HG02870 (cell line): ENCODE measurements at regions not wholly inside any gene's neighbourhood (a gene's known extent, or its start where the extent isn't known, plus 50 kb on each side); places are given as distances from the start of the nearest gene placed in this dataset.
A peak's percentile ranks its signal among the peaks of the same experiment; 100 is the strongest.
"Not testable (repeated sequence)": the region's sequence is repeated elsewhere in the genome, so short reads cannot be mapped to it uniquely, and the experiment has no call there.

ENCODE experiments used
- ATAC-seq: cut with Tn5 transposase; IDR thresholded peaks from one replicate; pipeline ENCODE4 v1.9.1; 2021; ENCODE audit warnings: mild to moderate bottlenecking, moderate library complexity; ENCODE audit not compliant: unreplicated experiment

DNA sequence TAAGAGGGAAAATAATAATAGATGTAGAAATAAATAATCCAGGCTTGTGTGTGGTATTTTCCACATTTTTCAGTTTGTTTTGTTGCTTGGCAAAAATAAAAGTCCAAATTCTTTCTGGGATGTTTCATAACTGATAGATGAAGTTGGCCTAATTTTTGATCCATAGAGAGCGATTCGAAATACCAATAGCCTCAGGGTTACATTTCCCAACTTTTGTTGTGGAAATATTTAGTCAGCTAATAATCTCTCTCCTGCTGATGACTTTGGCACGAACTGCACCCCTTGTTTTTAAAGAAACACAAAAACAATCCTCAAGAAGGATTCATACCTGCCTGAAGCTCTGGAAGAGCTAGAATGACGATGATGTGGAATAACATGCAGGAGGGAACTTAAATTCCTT is 483.2 kb downstream of the ADRA2A start:
- ATAC-seq = no peak

DNA sequence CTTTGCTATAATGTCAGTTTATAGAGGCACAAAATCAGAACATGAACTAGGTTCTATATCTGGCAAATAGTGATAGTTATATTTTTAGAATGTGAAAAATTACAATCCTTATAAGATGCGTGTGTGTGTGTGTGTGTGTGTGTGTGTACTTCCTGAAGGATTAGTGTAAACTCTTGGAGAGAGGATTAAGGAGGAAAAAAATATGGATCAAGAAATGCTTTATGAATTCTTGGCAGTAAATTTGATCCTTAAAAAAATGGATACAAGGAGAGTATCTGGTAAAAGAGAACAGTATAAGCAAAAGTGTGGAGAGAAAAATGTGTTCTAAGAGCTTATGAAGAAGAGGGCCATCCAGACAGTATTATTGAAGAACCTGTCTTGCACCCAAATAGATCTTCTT is 484.3 kb downstream of the ADRA2A start:
- ATAC-seq = no peak

DNA sequence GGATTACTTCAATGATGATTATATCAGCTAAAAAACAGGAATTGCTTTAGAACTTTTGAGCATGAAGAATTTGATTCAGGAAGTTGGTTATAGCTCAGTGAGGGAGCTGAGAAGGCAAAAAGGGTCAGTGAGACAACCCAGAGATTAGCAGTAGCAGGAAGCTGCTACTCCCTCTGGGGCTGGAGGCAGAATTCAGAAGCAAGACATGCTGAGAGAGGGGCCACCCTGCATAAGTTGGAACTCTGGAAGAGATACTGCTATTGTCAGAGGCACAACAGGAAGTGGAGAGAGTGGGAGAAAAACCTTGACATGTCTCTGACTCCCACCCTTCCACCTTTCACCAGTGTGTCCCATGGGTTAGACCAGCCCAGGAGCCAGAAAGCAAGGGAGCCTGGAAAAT is 488.7 kb downstream of the ADRA2A start:
- ATAC-seq = no peak

DNA sequence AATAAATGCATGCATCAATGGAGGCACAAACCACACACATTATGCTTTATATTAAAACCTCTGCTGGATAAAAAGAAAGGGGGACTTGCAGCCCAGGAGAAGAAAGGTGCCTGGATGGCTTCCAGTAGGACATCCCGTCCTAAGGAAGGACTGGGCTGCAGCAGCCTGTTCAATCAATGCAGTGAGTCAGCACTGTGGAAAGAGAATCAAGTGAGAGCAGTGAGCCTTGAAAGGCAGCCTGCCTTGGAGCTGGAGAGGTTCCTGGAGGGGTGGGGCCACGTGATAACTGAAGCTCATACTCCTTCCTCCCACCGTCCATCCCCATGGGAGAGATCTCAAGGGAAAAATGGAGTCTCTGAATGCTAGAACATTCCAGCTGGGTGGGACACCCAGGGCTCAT is 501.2 kb downstream of the ADRA2A start:
- no peak for ATAC-seq

DNA sequence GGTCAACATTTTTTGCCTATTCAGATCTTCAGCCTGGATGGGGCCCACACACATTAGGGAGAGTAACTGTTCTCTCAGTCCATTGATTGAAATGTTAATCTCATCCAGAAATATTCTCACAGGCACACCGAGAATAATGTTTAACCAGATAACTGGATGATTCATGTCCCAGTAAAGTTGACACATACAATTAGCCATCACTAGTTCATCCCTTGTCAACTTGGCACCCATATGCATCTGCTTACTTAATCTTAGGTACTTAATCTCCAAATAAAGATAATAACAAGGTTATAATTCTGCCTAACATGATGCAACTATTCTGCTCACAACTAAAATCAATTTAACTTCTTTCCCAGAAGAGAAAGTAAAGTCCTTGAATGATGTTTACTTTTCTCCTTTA is 502.6 kb downstream of the ADRA2A start:
- ATAC-seq = no peak

DNA sequence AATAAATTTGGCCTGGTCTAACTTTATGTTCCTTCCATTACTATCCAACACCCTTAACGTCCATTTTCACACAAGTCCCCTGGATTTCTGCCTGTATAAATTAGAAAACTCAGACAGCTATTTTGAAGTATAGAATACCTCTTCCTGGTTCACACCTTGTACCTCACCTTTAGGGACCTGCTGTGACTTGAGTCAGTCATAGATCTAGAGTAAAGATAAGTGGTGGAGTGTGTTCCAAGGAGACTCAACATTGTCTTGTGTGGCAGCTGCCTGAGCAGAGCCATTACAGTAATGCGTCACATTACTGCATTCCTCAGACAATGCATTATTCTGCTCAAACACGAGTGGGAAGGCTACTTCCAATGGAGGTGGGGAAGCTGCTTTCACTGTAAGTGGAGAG is 513.9 kb downstream of the ADRA2A start:
- no peak for ATAC-seq

DNA sequence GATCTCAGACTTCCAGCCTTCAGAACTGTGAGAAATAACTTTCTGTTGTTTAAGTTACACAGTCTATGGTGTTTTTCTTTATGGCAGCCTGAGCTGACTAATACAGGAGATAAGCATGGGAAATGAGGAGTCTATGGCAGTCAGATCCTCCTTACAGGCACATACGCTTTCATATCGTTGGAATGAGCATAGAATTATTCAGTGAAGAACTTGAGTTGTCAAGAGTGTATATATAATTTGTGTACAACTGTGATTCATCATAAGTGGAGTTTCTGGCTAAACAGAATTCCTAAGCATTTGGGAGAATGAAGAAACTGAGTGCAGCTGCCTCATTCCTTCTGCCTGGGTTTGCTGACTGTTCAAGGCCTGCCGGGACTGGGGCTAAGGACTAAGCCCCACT is 516.7 kb downstream of the ADRA2A start:
- no peak for ATAC-seq

DNA sequence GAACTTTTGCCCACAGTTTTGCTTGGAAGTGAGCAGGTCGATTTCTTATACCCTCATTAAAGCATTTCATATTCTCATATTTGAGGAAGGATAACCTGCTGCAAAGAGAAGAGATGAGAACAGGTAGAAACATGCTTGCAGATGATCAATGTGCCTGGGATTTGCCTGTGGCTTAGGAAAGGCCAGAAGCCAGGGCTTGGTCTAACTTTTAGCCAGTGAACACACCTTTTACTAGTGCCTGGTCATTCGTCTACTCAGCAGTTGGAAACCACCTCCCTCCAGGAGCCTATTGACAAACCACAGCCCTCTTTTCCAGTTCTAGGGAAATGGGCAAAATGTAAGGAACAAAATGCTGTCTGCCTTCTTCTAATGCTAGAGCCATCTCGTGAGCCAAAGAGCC is 518.3 kb downstream of the ADRA2A start:
- no peak for ATAC-seq

DNA sequence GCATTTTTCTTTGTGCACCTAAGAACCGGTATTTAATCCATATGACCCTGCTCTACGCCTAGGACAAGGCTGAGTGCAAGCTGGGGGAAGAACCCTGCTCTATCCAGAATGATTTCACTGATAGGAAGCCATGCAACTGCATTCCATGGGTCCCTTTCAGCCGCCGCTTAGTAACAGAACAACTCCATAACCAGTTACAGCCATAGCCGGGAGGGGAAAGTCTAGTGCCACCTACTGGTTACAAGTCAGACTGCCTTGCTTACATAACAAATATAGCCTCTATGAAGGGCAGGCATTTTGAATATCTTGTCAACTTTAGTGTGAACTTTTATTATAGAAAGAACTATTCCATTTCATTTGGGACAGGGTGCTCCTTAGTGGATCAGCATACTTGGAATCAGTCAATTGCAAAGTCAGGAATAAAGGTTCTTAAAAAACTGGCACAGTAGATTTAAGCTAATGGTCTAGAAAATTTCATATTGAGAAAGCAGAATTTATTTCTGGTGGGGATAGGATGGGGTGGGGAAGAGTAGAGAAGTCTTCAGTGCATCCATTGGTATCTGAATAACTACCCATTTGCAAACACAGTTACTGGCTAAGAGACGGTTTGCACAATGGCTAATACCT is 521.7 kb downstream of the ADRA2A start:
- peak; percentile 97 for ATAC-seq

DNA sequence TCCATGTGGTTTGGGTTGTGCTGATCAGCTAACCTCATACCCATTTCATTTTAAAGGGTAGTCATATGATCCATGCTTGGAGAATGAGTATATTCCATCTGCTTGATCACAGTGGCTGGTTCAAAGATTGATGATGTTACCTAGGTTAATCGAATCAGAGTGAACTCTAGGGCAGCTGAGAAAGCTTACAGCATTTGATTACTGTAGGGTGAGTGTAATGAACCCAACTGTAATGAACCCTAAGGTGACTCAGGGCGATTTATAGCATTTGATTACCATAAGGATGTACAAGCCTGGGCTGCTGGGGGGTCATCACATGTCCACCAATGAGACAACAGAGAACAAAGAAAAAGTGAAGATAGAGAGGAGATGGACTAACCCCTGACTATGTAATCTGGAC is 523.1 kb downstream of the ADRA2A start:
- ATAC-seq = no peak

DNA sequence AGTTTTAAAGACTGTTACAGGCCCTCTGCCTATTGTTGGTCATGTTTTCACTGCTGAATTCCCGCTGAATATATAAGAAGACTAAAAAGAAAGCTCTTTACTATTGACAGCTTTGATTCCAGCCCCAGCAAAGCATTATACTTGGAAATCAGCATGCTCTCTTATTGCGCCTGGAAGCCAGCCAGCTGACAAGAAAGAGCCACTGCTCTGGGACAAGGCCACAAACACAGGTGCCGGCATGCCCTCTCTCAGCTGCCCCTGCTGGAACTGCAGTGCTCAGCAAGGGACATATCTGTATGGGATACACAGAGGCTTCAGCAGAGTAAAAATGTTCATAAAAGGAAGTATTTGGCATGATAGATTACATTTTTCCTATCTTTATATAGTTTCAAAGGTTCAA is 523.9 kb downstream of the ADRA2A start:
- ATAC-seq = no peak

DNA sequence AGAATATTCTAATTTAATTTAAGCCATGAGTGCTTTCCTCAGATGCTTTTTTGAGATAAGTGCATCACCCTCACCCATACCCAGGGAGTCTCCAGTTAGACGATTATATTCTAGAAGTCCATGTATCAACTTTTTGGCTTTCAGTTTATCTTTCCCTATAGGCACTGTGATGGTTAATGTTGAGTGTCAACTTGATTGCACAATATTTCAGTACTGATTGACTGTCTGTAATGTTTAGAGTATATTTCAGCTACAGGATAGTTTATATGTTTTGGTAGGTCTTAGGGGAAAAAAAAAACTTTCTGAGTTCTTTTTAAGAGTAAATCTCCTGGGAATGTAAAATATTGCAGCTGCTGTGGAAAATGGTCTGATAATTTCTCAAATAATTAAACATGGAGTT is 535.4 kb downstream of the ADRA2A start:
- ATAC-seq = no peak

DNA sequence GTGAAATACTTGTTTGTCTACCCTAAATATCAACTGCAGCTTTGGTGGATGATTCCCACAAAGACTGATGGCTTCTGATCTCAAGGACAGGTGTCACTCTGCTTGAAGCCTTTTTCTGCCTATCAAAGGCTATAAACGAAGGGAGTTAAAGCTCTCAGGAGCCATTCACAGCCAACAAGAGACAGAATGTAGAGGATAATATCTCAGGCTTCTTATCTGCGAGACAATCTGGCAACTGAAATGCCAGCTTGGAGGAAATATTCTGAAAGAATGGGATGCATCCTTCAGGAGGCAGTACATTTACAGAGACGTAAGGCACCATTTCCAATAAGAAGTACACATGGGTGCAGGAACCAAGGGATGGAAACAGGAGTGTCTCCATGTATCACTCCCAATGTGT is 549.4 kb downstream of the GPAM start:
- no peak for ATAC-seq

DNA sequence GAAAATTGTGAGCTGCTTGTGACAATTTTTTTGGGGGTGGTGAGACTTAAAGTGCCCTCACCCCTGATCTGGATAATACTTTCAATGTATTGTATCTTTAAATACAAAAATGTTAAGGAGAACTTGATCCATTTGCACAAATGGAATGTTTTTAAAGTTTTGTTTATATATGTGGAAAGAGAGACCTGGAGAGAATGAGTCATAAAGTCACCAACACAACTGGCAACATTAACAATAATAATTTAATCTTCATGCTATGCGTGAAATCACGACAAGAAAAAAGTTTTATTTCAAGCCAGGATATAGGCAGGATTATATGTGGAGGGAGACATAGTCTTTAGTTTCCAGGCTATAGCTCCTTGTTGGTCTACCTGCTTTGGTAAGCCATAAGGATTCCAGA is 537.5 kb downstream of the GPAM start:
- no peak for ATAC-seq

DNA sequence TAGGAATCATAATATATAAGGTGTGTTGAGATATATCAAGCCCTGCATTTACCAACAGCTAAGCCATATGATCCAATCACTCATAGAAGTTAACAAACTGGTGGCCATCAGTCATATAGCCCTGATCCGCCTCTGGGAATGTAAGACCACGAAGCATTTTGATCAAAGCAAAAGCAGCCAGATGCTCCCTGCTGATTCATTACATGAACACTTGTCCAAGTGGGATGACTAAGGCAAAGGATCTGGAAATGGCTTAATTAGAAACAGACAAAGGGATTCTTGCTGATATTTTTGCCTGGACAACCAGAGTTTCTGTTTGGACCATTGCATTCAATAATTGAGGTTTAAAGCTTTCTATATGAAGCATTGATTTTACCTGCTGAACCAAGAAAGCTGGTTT is 535.5 kb downstream of the GPAM start:
- no peak for ATAC-seq

DNA sequence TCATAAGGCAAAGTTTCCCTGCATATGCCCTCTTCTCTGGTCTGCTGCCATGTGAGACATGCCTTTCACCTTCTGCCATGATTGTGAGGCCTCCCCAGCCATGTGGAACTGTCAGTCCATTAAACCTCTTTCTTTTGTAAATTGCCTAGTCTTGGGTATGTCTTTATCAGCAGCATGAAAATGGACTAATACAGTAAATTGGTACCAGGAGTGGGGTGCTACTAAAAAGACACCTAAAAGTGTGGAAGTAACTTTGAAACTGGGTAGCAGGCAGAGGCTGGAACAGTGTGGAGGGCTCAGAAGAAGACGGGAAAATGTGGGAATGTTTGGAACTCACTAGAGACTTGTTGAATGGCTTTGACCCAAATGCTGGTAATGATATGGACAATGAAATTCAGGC is 534.5 kb downstream of the GPAM start:
- not testable (repeated sequence) for ATAC-seq

DNA sequence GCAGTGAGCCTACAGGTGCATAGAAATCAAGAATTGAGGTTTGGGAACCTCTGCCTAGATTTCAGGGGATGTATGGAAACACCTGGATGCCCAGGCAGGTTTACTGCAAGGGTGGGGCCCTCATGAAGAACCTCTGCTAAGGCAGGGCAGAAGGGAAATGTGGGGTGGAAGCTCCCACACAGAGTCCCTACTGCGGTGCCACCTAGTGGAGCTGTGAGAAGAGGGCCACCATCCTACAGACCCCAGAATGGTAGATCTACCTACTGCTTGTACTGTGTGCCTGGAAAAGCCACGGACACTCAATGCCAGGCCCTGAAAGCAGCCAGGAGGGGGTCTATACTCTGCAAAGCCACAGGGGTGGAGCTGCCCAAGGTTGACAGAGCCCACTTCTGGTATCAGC is 533.5 kb downstream of the GPAM start:
- ATAC-seq = no peak

DNA sequence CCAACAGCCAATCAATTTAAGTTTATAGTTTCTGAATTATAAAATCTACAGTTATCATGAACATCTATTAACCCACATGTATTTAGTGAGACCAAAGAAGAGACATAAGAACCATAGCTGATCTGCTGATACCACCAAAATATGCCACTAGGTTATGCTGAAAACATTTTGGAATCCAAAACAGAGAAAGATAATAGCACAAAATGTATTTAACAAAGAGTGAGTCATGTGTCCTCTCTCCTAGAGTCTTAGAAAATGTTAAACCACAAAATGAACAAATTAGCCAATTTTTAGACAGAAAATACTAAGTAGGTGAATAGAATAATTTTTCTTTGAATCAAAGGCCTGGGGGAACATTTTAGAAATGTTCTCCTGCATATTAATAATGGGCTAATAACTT is 527.5 kb downstream of the GPAM start:
- ATAC-seq = no peak

DNA sequence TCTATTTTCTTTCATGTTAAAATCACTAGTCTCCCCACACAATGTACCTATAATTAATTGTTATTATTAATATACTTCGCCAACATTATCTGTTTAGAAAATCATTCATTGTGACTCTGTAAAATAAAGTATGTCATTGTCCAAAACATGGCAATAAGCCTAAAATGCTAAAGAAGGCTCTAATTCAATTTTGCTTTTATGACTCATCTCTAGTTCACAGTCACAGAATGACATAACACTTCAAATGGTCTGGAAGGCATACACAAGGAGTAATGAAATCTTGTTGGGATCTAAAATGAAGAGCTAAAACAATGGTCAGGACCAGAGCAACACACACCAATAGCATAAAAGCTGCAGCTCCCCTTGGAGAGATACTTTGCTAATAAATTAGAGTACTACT is 505.8 kb downstream of the GPAM start:
- no peak for ATAC-seq

DNA sequence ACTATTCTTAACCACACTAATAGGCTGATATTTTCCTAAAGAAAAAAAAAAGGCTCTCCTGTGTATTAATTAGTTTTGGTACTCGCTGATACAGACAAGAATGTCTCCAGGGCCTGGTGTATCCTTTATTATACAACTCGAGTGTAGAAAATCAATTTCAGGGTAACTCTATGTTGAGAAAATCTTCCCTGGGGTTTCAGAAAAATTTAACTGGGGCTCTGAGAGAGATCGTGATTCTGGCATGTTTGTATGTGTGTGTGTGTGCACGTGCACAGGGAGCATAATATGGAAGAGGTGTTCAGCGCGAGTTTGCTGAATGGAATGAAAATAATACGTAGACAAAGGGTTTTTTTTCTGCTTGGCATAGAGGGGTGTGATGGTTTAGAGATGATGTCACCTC is 496.8 kb downstream of the GPAM start:
- ATAC-seq = no peak

DNA sequence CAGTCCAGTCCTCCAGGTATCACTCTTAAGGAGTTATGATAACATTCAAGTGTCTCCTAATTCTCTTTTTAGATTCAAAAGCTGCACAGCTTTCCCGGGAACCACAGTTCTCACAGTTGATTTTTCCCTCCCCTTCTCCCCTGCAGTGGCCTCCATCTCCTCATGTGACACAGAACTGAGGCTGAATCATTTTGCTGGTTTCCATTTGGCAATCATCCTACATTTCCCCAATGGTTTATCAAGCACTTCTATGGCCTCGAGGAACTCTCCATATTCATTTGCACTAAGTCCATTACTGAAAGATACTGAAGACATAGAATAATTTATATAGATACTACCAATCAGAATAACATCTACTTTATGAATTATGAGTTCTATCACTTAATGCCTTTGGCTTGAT is 484.9 kb downstream of the GPAM start:
- ATAC-seq = no peak

DNA sequence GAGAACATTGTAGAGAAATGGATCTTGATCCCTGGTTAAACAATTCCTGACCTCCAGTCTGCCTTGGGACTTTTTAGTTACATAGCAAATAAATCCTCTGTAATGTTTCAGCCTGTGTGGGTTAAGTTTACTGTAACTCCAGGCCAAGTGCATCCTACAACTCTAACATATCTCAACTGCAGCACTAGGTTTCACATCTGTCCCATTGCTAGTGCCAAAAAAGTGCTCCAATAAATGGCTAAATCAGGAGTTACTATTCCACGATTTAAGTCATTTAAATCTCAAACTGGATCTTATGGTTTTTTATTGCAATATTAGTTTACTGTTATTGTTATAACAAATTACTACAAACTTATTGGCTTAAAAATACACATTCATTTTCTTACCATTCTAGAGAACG is 479.6 kb downstream of the GPAM start:
- no peak for ATAC-seq

DNA sequence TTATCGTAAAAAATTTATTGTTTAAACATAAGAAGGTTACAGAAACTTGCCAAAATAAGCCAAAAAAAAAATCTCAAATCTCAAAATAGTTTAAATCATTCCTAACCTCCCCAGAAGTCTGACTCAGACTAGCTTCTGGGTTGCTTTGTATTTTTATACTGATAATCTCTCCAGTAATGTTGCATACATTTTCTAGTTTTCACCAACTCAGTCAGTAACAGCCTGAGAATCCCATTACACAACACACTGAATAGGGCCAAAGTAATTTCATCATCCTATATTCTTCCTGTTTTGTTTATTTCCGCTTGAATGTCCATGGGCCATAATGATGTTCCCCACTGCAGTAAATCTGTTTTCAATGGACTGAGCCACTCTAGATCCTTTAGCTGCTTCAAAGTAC is 478.5 kb downstream of the GPAM start:
- ATAC-seq = no peak

DNA sequence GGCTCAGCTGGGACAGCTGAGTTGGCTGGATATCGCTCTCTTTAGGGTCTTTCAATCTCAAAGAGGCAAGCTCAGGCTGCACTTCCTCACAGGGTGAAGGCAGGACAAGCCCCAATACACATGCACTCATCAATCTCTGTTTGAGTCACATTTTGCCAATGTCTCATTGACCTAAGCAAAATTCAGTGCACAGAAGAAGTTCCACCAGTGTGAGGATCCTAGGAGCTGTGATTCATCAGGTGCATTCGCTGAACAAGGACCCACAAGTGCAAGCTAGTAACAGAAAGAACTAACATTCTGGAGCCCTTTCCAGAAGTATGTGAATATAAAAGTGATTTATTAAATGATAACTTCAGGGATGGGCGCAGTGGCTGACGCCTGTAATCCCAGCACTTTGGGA is 477.2 kb downstream of the GPAM start:
- no peak for ATAC-seq
